ENCODE measurements at regions not wholly inside any gene's neighbourhood (a gene's known extent, or its start where the extent isn't known, plus 50 kb on each side); places are given as distances from the start of the nearest gene placed in this dataset.

DNA sequence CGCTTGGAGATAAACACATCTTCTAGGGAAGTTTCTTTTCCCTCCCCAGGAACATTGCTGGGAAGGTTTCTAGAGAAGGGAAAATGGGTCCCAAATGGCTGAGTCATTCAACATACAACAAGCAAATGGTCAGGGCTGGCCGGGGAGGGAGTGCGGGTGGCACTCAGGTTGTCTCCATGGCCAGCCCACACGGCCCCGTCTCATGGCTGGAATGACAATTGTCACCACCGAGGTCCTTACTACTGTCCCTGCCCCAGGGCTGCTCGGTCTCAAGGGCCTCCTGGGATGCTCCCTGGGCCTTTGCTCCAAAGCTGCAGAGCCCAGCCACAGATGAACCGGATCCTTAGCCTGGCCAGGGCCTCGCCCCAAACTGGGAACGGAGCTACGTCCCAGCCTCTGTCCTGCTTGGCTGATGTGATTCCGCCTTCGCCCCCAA lies 121.9 kb downstream of the FGF18 start:
- TF ChIP-seq, protein P1, sequence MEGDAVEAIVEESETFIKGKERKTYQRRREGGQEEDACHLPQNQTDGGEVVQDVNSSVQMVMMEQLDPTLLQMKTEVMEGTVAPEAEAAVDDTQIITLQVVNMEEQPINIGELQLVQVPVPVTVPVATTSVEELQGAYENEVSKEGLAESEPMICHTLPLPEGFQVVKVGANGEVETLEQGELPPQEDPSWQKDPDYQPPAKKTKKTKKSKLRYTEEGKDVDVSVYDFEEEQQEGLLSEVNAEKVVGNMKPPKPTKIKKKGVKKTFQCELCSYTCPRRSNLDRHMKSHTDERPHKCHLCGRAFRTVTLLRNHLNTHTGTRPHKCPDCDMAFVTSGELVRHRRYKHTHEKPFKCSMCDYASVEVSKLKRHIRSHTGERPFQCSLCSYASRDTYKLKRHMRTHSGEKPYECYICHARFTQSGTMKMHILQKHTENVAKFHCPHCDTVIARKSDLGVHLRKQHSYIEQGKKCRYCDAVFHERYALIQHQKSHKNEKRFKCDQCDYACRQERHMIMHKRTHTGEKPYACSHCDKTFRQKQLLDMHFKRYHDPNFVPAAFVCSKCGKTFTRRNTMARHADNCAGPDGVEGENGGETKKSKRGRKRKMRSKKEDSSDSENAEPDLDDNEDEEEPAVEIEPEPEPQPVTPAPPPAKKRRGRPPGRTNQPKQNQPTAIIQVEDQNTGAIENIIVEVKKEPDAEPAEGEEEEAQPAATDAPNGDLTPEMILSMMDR (IDR thresholded peaks at IDR 0.05; ENCODE audit: insufficient read depth, low read length, poor library complexity, severe bottlenecking) = no peak
- no peak for TF ChIP-seq EZH2phosphoT487 (conservative IDR thresholded peaks at IDR 0.05; ENCODE audit: low read length)
